Uterus (tissue), 3 donors: ENCODE measurements at regions not wholly inside any gene's neighbourhood (a gene's known extent, or its start where the extent isn't known, plus 50 kb on each side); places are given as distances from the start of the nearest gene placed in this dataset.

Source experiments
- DNase-seq, 2 donors: peaks; one replicate each; pipeline ENCODE4 v3.0.0-alpha.2; 2019 to 2020
- H3K27ac ChIP-seq, 2 donors: fragments of 200-600 bp; sonication (generic); 1 replicate in 1 of 2; 2 replicates in 1 of 2; pipeline ENCODE4 v1.5.1; 2016 to 2018
- H3K27me3 ChIP-seq, 2 donors: fragments of 200-600 bp; sonication (generic); one replicate each; pipeline ENCODE4 v1.5.1; 2018 to 2019; ENCODE audit warnings: control low read depth in 1 of 2
- H3K36me3 ChIP-seq, 2 donors: fragments of 200-600 bp; sonication (generic); one replicate each; pipeline ENCODE4 v1.5.1; 2019; ENCODE audit warnings: control low read depth in 1 of 2
- H3K4me1 ChIP-seq, 2 donors: fragments of 200-600 bp; sonication (generic); one replicate each; pipeline ENCODE4 v1.5.1; 2018 to 2019; ENCODE audit warnings: control low read depth in 1 of 2
- H3K4me3 ChIP-seq, 2 donors: fragments of 200-600 bp; sonication (generic); 1 replicate in 1 of 2; 2 replicates in 1 of 2; pipeline ENCODE4 v1.5.1; 2018 to 2019; ENCODE audit warnings: mild to moderate bottlenecking in 1 of 2
- H3K9me3 ChIP-seq, 2 donors: fragments of 200-600 bp; sonication (generic); one replicate each; pipeline ENCODE4 v1.5.1; 2019; ENCODE audit warnings: control low read depth in 1 of 2
- CTCF ChIP-seq, 4 experiments: fragments of 200-600 bp in 2 of 4; fragments of 450-650 bp in 2 of 4; sonication (generic) in 2 of 4; IDR thresholded peaks; one replicate each; pipeline ENCODE4 v1.5.1; 2016 to 2019; ENCODE audit warnings: antibody characterized with exemption in 4 of 4, mild to moderate bottlenecking in 2 of 4, moderate library complexity in 1 of 4
- POLR2A ChIP-seq, 2 donors: fragments of 450-650 bp; IDR thresholded peaks; one replicate each; pipeline ENCODE4 v1.6.1; 2016; ENCODE audit warnings: antibody characterized with exemption in 2 of 2, mild to moderate bottlenecking in 1 of 2, moderate library complexity in 1 of 2
- intact Hi-C: fragments of 100-400 bp; cut with DNase I; formaldehyde crosslinking; loops from one replicate; pipeline ENCODE4 v1.15.1; 2023; ENCODE audit warnings: low total_unique reads
- donor health status: DM: yes; HTN: yes; CAD: no.

DNA sequence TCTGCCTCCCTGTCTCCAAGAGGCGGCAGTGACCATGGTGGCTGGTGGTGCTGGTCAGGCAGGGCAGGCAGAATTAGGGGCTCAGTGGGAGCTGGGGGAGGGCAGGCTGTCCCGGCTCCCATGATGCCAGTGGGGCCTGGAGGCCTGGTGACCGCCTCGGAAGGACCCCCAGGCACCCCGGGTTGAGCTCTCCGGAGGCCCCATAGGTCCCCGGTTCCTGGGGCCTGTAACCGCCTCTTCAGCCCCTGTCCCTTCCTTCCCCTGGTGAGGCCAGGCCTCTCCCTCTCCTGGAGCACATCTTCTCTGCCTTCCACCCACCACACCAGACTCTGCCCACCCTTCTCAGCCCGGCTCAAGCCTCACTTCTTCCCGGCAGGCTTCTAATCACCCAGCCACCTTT lies 117.7 kb upstream of the GSC start:
- Histone ChIP-seq H3K27me3 (no peaks in the 10 kb centered on the region), H3K9me3 (no peaks in the 10 kb centered on the region), H3K4me3 (no peak overlapping the region), H3K27ac (no peak overlapping the region), H3K4me1 (no peaks in the 10 kb centered on the region), H3K36me3 (no peaks in the 10 kb centered on the region)
- DNase-seq = no peak
- intact Hi-C loops = no loop called here
- TF ChIP-seq POLR2A (IDR thresholded peaks at IDR 0.05) (no peak), CTCF (IDR thresholded peaks at IDR 0.05) (no peak)

DNA sequence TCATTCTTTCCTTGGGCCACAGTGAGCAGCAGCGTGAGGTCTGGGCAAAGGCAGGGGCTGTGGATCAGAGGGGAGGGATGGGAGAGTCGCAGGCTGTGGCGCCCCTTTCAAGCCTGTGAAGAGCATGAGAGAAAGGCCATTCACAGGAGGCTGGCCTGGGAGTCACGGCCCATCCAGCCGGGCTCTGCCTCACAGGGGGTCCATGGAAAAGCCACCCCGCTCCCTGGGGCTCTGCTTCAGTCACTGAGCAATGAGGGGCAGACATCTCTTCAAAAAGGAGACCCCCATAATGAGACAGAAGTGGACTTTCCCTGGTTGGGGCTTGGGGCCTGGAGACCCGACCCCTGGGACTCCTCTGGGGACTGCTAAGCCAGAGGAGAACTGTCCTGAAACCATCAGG lies 117.0 kb upstream of the GSC start:
- Histone ChIP-seq H3K27me3 (no peaks in the 10 kb centered on the region), H3K36me3 (no peaks in the 10 kb centered on the region), H3K4me1 (no peaks in the 10 kb centered on the region), H3K9me3 (no peaks in the 10 kb centered on the region), H3K4me3 (no peak overlapping the region), H3K27ac (no peak overlapping the region)
- no peak for TF ChIP-seq POLR2A (IDR thresholded peaks at IDR 0.05)
- no peak for TF ChIP-seq CTCF (IDR thresholded peaks at IDR 0.05)
- DNase-seq = no peak
- intact Hi-C loops = no loop called here

GRCh38 chr14:94885481-94886155 lies 115.7 kb upstream of the GSC start:
- no peaks in the 10 kb centered on the region for H3K9me3 ChIP-seq
- H3K27me3 ChIP-seq = no peaks in the 10 kb centered on the region
- no peak for TF ChIP-seq POLR2A (IDR thresholded peaks at IDR 0.05)
- no peak for TF ChIP-seq CTCF (IDR thresholded peaks at IDR 0.05)
- no peak for DNase-seq
- intact Hi-C loops = no loop called here
- no peak overlapping the region for H3K27ac ChIP-seq
- H3K4me3 ChIP-seq = no peak overlapping the region
- no peaks in the 10 kb centered on the region for H3K4me1 ChIP-seq
- H3K36me3 ChIP-seq = no peaks in the 10 kb centered on the region

DNA sequence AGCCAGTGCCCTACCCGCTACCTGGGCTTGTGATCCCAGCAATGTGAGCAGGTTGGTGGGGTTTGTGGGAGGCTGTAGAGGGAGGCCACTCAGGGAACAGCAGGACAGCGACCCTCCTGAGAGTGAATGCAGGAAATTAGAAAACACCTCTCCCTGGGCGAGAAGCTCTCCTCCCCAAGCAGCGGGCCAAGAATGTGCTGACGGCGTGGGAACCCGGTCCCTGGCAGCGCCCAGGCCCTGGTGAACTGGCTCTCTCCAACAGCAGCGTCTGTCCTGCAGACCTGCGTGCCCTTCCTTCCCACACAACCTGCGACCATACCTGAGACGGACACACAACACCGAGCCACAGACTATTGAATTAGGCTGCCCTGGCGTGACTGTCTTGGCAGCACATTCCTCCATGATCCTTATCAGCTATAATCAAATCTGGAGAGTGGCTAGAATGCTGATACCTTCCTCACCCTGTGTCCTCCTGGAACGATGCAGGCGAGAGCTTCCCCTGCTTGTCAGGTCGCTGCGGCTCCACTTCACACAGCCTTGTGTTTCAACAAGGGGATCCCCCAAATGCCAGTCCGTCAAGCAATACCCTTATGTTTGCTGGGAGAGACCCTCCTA lies 114.8 kb upstream of the GSC start:
- intact Hi-C loops = no loop called here
- no peak for DNase-seq
- H3K27me3 ChIP-seq = no peaks in the 10 kb centered on the region
- no peak overlapping the region for H3K27ac ChIP-seq
- no peak overlapping the region for H3K4me3 ChIP-seq
- no peaks in the 10 kb centered on the region for H3K36me3 ChIP-seq
- no peaks in the 10 kb centered on the region for H3K4me1 ChIP-seq
- no peak for TF ChIP-seq CTCF (IDR thresholded peaks at IDR 0.05)
- no peak for TF ChIP-seq POLR2A (IDR thresholded peaks at IDR 0.05)
- H3K9me3 ChIP-seq = no peaks in the 10 kb centered on the region

DNA sequence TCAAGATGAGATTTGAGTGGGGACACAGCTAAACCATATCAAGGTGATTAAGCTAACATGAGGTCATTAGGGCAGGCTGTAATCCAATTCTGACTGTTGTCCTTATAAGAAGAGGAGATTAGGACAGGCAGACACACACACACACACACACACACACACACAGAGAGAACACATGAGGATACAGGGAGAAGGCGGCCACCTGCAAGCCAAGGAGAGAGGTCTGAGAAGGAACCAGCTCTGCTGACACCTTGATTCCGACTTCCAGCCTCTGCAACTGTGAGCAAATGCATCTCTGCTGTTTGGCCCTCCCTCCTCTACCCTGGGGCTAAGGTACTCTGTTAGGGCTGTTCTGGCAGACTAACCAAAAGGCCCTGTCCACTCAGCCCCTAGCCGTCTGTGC lies 112.5 kb upstream of the GSC start:
- Histone ChIP-seq H3K27me3 (no peaks in the 10 kb centered on the region), H3K4me1 (no peaks in the 10 kb centered on the region), H3K4me3 (no peak overlapping the region), H3K27ac (no peak overlapping the region), H3K9me3 (no peaks in the 10 kb centered on the region), H3K36me3 (no peaks in the 10 kb centered on the region)
- no peak for DNase-seq
- no peak for TF ChIP-seq CTCF (IDR thresholded peaks at IDR 0.05)
- TF ChIP-seq POLR2A (IDR thresholded peaks at IDR 0.05) = no peak
- intact Hi-C loops = no loop called here
